GM18867 (cell line): ENCODE measurements at regions not wholly inside any gene's neighbourhood (a gene's known extent, or its start where the extent isn't known, plus 50 kb on each side); places are given as distances from the start of the nearest gene placed in this dataset.

Experiments used
- ATAC-seq: cut with Tn5 transposase; IDR thresholded peaks from one replicate; pipeline ENCODE4 v1.9.1; 2021; ENCODE audit warnings: mild to moderate bottlenecking, moderate library complexity; ENCODE audit not compliant: unreplicated experiment

DNA sequence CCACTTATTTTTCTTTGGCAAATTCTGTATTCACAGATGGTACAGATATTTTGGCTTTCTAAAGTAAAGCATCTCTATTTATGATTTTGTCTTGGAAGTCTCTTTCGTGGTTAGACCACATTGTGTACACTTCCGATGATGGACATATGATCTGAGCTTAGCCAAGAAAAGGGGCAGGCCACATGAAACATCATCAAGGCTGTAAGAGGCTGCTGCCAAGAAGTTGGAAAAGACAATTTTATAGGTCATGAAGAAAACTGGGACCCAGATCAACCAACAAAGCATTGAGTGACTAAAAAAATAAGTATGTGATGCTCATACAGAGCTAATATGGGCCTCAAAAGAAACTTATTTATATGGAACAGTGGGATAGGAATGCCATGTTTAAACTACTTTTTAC, 266.4 kb downstream of the HAO1 start:
- no peak for ATAC-seq

DNA sequence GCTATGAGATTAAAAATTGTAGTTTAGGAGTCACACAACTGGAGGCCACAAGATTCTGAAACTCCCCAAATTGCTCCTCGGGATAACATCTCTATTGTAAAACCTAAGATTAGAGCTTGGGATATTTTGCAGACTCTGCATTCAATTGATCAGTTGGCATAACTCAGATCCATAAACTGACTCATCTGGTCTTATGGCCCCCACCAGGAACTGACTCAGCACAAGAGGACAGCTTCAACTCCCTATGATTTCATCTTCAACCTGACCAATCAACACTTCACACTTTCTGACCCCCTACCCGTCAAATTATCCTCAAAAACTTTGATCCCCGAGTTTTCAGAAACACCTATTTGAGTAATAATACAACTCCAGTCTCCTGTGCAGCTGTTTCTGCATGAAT, 257.3 kb downstream of the HAO1 start:
- no peak for ATAC-seq

DNA sequence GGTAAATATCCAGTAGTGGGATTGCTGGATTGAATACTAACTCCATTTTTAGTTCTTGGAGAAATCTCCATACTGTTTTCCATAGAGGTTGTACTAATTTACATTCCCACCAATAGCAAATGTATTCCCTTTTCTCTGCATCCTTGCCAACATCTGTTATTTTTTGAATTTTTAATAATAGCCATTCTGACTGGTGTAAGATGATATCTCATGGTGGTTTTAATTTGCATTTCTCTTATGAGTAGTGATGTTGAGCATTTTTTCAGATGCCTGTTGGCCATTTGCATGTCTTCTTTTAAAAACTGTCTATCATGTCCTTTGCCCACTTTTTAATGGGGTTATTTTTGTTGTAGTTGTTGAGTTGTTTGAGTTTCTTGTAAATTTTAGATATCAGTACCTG, 253.2 kb downstream of the HAO1 start:
- no peak for ATAC-seq

DNA sequence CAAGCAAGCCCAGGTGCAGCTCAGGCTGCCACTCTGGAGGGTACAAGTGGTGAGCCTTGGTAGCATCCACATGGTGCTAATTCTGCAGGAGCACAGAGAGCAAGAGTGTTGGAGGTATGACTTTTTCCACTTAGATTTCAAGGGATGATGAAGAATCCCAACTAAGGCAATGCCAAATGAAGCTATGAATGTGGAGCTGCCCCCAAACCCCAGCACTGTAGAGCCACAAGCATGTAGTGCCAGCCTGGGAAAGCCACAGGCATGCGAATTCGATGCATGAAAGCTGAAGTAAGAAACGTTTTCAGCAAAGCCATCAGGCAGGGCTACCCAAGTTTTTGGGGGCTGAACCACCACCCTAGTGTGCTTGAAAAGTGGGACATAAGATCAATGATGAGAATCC, 251.1 kb downstream of the HAO1 start:
- no peak for ATAC-seq

DNA sequence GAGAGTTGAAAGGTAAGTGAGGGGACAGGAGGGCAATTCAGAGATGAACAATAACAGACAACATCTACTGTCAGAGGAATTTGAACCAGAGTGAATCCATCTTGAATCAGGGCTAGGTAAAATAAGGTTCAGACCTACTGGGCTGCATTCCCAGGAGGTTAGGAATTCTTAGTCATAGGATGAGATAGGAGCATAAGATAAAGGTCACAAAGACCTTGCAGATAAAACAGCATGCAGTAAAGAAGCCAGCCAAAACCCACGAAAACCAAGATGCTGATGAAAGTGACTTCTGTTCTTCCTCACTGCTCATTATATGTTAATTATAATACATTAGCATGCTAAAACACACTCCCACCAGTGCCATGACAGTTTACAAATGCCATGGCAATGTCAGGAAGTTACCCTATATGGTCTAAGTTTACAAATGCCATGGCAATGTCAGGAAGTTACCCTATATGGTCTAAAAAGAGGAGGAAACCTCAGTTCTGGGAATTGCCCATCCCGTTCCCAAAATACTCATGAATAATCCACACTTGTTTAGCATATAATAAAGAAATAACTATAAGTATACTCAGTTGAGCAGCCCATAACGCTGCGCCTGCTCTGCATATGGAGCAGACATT, 248.5 kb downstream of the HAO1 start:
- no peak for ATAC-seq

DNA sequence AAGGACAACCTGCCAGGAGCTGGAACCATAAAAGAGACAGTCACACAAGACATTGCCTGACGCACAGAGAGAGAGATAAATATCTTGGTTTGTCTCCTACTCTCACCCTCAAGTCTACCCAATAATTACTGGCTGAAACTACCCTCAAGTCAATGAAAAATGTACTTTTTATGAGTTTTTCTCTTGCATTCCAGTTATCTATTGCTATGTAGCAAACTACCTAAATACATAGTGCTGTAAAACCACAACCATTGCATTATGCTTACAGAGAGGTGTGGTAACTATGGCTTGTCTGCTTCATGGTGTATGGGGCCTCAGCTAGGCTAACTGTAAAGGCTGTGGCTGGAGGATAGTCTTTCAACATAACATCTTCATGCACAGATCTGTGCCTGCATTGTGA, 247.8 kb downstream of the HAO1 start:
- ATAC-seq = no peak

DNA sequence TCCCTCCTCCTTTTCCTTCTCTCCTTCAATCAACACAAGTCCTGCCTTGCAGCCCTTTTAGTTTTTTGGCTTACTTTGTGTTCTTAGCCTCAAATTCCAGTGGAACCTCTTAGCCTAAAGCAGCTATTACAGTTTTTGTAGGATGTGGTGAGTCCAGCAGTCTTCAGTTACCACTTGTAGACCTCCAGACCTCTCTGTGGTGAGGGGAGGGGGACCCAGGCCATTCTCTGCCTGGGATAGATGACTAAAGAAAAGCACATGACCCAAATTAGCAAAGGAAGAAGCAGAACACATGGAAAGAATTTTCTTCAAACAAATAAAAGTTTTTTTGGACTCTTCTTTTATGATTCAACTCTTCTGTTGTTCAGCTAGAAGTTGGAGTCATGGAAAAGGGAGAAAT, 246.5 kb downstream of the HAO1 start:
- ATAC-seq = no peak

DNA sequence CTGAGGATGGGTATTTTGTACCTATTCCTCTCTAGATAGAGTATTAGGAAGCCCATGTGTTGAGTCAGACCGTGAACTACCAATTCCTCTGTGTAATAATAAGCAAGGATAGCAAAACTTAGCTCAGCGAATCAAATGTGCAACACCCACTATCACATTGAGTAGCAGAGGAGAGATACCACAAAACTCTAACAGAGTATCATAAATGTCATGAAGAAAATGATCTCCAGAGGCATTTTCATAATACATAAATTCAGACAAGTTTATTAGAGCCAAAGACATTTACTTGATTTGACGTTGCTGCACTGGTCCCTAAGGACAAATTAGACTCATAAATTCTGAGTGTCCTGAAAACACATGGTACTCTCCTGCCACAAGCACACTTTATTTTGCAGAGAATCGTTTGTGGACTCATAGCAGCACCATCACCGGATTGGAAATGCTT, 245.2 kb downstream of the HAO1 start:
- no peak for ATAC-seq

DNA sequence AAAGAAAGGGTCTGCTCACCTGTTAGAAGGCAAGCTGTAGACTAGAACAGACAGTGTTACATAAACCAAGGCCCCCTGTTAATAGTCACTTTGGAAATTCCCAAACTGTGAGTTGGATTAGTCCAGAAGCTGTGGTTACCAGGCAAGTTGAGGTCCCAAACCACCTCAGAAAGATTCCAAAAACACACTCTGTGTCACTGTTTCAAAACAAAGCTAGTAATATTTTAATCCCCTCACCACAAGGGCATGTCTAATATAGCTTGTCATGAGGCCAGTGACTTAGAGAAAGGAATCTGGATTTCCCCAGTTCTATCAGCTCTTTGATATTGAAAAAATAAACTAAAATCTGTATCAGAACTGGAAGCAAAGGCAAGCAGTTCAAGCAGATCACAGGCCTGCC, 244.6 kb downstream of the HAO1 start:
- no peak for ATAC-seq

DNA sequence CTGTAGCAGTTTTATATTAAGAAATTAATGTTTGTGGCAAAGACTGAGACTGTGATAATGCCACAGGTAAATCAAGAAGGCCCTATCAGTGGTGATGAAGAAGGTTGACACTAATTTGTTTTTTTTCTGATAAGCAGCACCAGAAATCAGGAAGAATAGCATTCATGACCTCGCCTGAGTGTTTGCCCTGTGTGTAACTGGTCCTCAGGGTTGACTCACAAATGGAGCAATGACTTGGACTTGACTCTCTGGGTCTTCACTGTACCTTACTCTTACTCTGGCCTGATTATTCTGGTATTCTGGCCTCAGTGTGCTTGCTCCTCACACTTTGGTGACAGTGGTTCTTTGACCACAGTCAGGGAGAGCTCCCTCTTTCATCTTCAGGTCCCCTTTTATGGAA, 243.9 kb downstream of the HAO1 start:
- ATAC-seq = no peak

DNA sequence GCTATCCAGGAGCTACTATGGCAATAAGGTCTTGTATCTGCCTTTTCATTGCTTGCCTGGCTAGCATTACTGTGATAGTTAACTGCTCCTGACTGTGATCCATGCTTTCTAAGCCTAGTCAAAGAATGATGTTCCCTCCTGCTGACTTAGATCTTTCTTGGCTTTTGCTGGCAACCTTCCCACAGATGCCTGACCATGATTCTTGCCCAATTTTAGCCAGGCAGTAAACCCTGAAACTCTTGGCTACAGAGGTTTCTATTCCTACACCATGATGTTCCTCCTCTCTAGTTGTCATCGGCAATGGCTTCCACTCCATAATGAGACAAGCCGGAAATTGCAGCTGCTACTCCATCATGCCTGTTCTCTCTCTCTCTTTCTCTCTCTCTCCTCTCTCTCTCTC, 238.1 kb downstream of the HAO1 start:
- ATAC-seq = no peak

DNA sequence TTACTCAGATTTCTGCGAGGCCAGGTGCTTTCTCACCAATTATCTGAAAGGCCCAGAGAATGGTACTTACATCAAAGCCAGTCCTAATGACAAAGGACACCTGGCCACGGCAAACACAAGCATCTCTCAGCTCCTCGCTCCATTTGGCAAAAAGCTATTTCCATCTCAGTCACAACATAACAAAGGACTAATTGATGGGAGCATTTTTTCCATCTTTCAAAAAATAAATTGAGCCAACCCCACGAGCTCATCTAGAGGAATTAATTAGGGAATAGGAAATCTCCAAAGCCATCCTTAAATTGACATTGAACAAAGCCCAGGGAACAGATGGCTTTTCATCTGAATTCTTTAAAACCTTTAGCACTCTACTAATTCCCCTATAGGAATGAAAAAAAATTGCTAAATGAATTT, 236.7 kb downstream of the HAO1 start:
- ATAC-seq = no peak

DNA sequence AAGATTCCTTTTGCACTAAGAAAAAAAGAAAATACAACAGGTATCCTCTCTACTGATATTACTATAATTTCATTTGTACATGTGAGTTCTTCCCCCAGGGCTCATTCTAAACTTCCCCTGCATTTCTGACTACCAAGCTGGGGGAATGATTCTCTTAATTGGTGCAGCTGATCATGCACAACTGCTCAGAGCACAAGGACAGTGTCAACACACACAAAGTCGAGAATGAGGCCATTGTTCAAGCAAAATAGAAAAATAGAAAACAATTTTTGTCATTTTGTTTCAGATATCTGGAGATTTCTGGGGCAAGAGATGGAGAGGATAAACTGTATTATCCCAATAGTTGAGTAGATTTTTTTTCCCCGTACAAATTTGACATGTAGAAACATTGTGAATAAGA, 236.3 kb downstream of the HAO1 start:
- ATAC-seq = no peak

DNA sequence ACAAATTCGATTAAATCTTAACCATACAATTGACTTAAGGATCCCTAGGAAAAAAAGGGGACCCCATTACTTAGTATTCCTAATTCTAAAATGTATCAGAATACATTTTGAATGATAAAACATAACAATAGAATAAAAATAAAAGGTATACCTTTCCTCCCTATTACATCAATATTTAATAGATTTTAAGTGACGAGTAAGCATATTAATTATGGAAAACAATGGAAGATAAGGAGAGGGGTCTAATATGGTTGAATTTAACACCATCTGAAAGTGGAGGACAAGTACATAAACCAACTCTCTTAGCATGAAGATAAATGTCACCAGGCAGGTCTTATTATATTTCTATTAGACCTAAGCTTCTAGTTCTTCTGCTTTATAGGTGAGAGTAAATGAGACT, 232.1 kb downstream of the HAO1 start:
- no peak for ATAC-seq

DNA sequence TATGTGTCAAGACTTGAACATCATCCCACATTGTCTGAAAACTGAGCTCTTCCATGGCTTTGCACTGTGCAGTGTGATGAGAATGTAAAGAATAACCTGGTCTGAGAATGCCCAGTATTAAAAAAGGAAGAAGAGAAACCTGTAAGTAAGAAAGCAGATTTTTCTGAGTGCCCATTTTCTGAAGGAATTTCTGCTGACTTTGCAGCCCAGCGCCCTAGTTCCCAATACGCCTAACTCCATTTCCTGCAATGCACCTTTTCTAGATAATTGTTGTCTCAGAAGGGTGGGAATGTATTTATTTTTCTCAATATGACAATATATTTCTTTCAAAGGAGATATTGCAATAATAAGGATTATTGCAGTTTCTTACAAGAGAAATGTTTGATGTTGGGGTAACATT, 231.5 kb downstream of the HAO1 start:
- no peak for ATAC-seq

DNA sequence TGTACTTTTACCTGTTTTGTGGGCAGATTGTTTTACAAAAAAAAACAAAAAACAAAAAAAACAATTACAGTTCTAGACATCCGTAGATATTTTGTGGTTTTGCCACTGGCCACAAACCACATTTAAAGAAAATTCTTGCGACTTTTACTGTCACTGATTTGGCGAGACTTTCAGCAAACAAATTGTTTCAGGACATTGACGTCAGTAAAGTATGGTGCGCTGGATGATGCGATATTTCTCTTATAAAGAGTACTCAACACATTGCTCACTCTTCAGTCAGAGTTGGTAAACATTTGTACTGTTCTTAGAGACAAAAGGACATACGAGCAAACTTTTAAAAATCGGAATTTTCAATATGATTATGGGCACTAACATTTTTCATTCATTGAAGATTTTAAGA, 229.8 kb downstream of the HAO1 start:
- no peak for ATAC-seq

DNA sequence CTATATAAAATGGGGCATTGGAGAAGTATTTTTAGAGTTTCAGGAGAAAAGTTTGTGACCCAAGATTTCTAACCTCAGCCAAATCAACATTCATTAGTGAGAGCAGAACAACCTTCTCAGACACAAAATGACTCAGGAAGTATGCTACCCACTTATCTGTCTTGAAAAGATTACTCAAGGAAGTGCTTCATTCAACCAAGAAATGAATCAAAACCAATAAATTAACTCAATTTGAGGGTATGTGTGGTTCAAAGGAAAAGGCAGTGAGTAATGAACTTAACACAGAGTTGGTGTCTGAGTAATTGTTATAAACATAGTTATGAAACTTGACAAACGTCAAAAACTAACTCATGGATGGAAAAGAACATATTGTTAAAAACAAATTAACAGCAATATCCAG, 227.6 kb downstream of the HAO1 start:
- ATAC-seq = no peak

DNA sequence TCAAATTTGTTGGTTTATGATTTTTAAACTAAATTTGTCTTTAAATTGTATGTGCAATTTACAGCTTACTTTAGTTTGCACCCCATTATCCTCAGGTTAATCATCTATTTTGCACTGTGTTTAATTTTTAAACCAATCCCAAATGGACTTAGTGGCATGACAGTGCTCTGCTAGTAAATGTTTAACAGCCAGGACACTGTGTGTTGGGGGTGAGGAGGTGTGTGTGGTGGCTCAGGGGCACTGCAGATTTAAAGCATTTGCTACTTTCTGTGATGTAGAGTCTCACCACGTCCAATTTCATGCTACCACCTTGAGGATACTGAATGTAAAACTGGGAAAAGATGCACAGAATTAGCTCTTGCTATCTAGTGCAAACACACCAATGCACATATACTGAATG, 225.7 kb downstream of the HAO1 start:
- ATAC-seq = no peak

DNA sequence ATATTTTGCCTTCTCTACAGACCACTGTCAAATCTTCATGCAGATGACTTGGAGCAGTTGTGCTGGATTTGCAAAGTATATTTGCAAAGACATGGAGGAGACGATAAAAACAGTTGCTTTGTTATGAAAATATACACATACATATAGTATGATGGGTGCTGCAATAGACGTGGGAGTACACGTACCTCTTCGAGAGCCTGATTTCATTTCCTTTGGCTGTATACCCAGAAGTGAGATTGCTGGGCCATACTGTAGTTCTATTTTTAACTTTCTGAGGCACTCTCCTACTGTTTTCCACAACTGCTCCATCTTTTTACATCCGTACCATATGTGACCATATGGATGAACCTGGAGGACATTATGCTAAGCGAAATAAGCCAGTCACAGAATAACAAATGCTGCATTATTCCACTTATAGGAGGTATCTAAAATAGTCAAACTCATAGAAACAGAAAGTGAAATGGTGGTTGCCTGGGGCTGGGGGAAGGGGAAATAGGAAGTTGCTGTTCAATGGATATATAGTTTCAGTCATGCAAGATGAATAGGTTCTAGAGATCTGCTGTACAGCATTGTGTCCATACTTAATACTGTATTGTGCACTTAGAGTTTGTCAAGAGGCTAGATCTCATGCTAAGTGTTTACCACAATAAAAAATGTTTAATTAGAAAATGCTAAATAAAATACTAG, 223.8 kb downstream of the HAO1 start:
- ATAC-seq = no peak

DNA sequence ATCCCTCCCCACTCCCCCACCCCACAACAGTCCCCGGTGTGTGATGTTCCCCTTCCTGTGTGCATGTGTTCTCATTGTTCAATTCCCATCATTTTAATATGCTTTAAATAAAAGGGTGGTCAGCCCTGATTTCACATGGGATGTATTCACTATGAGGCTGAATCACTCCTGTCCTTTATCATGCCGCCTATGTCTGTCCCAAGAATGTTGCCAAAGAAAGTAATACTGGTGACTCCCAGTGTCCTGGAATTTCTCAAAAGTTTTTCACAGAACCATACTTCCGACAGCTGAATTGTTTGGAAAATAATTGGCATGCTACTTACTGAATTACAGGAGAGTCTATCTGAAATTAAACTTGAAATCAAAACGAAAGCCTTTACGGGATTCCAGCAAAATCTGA, 217.7 kb downstream of the HAO1 start:
- no peak for ATAC-seq

DNA sequence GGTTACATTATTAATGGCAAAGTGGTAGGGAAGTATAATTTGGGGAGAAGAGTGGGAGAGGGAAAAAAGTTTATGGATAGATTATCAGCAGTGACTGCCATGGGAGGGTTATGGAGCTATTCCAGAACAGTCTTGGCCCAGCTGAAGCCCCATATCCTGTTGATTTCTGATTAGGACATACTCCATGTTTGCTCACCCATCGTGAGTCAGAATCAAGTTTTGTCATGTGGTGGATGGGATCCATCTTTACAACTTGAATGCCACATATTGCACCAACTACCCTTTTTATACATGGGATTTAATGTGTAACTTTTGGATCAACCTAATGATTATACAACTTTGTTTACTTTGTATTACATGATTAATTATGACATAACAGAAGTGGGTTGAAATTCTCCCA, 217.0 kb downstream of the HAO1 start:
- no peak for ATAC-seq

DNA sequence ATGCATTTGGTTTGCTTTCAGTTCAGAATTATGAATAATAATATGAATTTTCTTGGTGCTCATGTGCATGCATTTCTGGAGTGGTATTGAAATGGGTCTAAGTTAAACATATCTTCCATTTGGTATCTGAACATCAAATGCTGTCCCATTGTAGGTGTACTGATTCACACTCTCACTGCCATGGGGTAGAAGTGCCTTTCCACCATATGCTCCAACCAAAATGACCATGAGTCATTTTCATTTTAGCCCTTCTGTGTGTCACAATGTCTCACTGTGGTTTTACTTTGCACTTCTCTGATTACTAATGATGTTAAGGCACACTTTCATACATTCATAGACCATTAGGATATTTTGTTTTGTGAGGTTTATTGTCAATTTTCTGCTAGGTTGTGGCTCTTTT, 211.9 kb downstream of the HAO1 start:
- ATAC-seq = no peak

DNA sequence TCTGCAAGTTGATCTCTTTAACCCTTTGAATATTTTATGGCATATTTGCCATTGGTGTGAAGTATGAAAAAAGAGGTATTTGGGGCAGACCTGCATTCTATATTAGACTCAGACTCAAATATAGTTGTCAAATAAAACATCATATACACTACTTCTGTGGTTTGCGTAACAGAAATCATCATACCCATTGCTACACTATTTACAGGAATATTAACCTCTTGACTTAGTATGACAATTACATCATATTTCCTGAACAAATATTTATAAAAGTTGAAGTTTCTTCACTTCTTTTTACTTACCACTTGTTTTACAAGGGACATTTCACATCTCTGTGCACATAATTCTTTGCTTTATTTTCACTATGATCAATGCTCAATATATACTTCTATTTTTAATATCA, 206.0 kb downstream of the HAO1 start:
- ATAC-seq = no peak
